ENCODE measurements at regions not wholly inside any gene's neighbourhood (a gene's known extent, or its start where the extent isn't known, plus 50 kb on each side); places are given as distances from the start of the nearest gene placed in this dataset.
"Not testable (repeated sequence)": the region's sequence is repeated elsewhere in the genome, so short reads cannot be mapped to it uniquely, and the experiment has no call there.

GRCh38 chrX:7372825-7373525, 225.0 kb upstream of the PUDP start:
- no peak for DNase-seq

GRCh38 chrX:7362111-7362510, 214.2 kb upstream of the PUDP start:
- no peak for DNase-seq

- no peak for DNase-seq
These were observed 204.0 kb upstream of the PUDP start for GRCh38 chrX:7351926-7352325.

- DNase-seq = no peak
These were observed 199.5 kb upstream of the PUDP start for GRCh38 chrX:7347465-7347864.

GRCh38 chrX:7346021-7346420, 198.1 kb upstream of the PUDP start:
- no peak for DNase-seq

- DNase-seq = no peak
These were observed 195.2 kb upstream of the PUDP start for GRCh38 chrX:7343181-7343580.

GRCh38 chrX:7335816-7336362, 187.9 kb upstream of the PUDP start:
- DNase-seq = not testable (repeated sequence)

GRCh38 chrX:7334253-7334935, 186.4 kb upstream of the PUDP start:
- DNase-seq = no peak

GRCh38 chrX:7330971-7331746, 183.2 kb upstream of the PUDP start:
- DNase-seq = no peak

GRCh38 chrX:7330556-7330955, 182.6 kb upstream of the PUDP start:
- no peak for DNase-seq

GRCh38 chrX:7318661-7319060, 170.7 kb upstream of the PUDP start:
- no peak for DNase-seq

- DNase-seq = no peak
These were observed 170.3 kb upstream of the PUDP start for GRCh38 chrX:7318241-7318640.

- no peak for DNase-seq
These were observed 168.9 kb upstream of the PUDP start for GRCh38 chrX:7316887-7317286.

GRCh38 chrX:7316280-7316679, 168.3 kb upstream of the PUDP start:
- DNase-seq = no peak

- no peak for DNase-seq
These were observed 166.5 kb upstream of the PUDP start for GRCh38 chrX:7314425-7314824.

GRCh38 chrX:7307720-7308119, 159.8 kb upstream of the PUDP start:
- DNase-seq = no peak

GRCh38 chrX:7294483-7294882, 146.5 kb upstream of the PUDP start:
- no peak for DNase-seq

GRCh38 chrX:7286168-7286837, 138.3 kb upstream of the PUDP start:
- DNase-seq = no peak

- DNase-seq = no peak
These were observed 137.8 kb upstream of the PUDP start for GRCh38 chrX:7285765-7286164.

GRCh38 chrX:7283741-7284140, 135.8 kb upstream of the PUDP start:
- DNase-seq = no peak

- DNase-seq = no peak
These were observed 132.6 kb upstream of the PUDP start for GRCh38 chrX:7280520-7280919.

- no peak for DNase-seq
These were observed 124.4 kb upstream of the PUDP start for GRCh38 chrX:7272346-7272745.

- no peak for DNase-seq
These were observed 123.0 kb upstream of the PUDP start for GRCh38 chrX:7270933-7271332.
